ENCODE measurements at regions not wholly inside any gene's neighbourhood (a gene's known extent, or its start where the extent isn't known, plus 50 kb on each side); places are given as distances from the start of the nearest gene placed in this dataset.

DNA sequence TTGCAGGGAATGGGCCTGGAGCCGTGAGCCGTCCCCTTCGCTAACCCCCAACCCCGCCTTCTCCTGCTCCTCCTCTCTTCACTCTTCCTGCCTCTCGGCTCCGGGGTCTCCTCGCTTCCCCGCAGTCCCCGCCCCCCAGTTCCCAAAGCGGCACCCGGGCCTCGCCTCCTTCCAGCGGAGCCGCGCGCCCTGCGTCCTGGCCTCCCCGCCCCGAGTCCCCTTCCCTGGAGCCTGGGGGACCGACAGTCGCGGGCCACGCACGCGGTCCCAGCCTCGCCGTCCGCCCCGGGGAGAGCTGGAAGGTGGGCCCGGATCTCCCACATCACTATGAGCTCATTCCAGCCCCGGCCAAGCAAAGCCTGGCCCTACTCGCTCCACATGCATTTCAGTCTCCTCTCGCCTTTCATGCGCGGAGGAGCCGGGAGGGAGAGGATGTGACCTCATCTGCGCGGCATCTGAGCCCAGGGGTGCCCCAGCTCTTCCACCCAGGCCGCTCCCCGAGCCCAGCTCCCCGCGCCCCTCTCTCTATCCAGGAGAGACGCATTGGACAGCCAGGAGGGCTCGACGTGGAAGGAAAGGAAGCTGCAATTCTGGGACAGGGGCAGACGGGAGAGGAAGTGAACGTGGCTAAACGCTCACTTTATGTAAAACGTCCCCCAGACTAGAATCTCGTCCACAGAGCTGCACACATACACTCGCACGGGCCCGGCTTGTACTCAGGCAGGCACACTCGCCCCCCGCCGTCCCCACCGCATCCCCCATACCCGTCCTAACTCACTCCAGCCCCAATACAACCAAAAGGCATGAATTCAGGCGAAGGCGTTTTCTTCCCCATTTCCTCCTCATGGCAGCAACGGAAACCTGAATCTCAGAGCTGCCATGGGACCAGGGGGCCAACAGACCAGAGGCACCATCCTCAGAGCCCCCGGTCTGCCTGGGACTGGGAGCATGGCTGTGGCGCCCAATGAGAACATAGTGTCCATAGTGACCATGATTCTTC, 108.7 kb upstream of the CCND2 start:
- Histone ChIP-seq H3K4me3 (ENCODE audit: insufficient read depth, low read depth, low read length) (peak overlapping the region; percentile 41), H3K4me2 (ENCODE audit: low read depth, low read length) (peak overlapping the region; percentile 84), H2AK5ac (ENCODE audit: low read depth, low read length) (no peak overlapping the region), H4K8ac (ENCODE audit: low read depth in 2 of 2, low read length in 2 of 2) (peak overlapping the region; percentile 62 to 95), H3K9me1 (ENCODE audit: insufficient read depth, low read length) (no peaks in the 10 kb centered on the region), H2BK20ac (ENCODE audit: low read depth, low read length) (peak overlapping the region; percentile 50), H4K5ac (ENCODE audit: low read depth, low read length) (peak overlapping the region; percentile 94; the same call in 1 of the 2 replicates), H3K14ac (replicated peaks; ENCODE audit: low read depth, low read length) (peak overlapping the region; percentile 86), H3K4me1 (ENCODE audit: control insufficient read depth, insufficient read depth, low read length) (peaks cover 2% of the 10 kb centered on the region; the same call in 1 of the 2 replicates), H4K91ac (ENCODE audit: insufficient read depth, low read depth, low read length) (peak overlapping the region; percentile 89), H3K23ac (ENCODE audit: low read depth, low read length) (peak overlapping the region; percentile 67), H3K4ac (ENCODE audit: low read depth, low read length) (peak overlapping the region; percentile 89), H4K20me1 (ENCODE audit: insufficient read depth, low read length) (no peaks in the 10 kb centered on the region), H3K36me3 (ENCODE audit: control insufficient read depth, insufficient read depth, low read length) (no peaks in the 10 kb centered on the region), H3K9ac (ENCODE audit: low read depth, low read length) (peak overlapping the region; percentile 62), H2BK120ac (ENCODE audit: low read depth, low read length) (peak overlapping the region; percentile 82), H3K27me3 (ENCODE audit: control insufficient read depth, insufficient read depth, low read length) (peaks cover 1% of the 10 kb centered on the region; the same call in 1 of the 2 replicates), H2AK9ac (replicated peaks; ENCODE audit: low read depth, low read length, poor library complexity) (peak overlapping the region; percentile 83), H3K27ac (ENCODE audit: insufficient read depth, low read length) (peak overlapping the region; percentile 78), H3K9me3 (ENCODE audit: control insufficient read depth, insufficient read depth, low read length) (no peaks in the 10 kb centered on the region), H2BK15ac (ENCODE audit: low read depth, low read length) (peak overlapping the region; percentile 56; the same call in 2 of the 3 replicates), H2AFZ (replicated peaks; ENCODE audit: low read length, poor library complexity) (peak overlapping the region; percentile 94), H2BK5ac (ENCODE audit: low read depth, low read length, poor library complexity, severe bottlenecking) (peak overlapping the region; percentile 61), H3K79me1 (ENCODE audit: low read depth in 1 of 2, low read length in 2 of 2) (no peaks in the 10 kb centered on the region), H3K18ac (ENCODE audit: low read depth, low read length) (peak overlapping the region; percentile 93), H3K56ac (ENCODE audit: extremely low read depth, insufficient read depth, low read length) (no peak overlapping the region)
- ChIA-PET CTCF (interaction anchor here (0.6 to 0.8 kb wide), 3 partner anchors 78 to 915 kb away, joined by 3 read pairs; no protein-coding TSS in a partner anchor), POLR2A (ENCODE audit: unreplicated experiment) (interaction anchor here (0.5 to 1.1 kb wide), 9 partner anchors 8 to 950 kb away, joined by 3 to 9 read pairs (median 4); no protein-coding TSS in a partner anchor)
- dilution Hi-C loops (cut with HindIII; ENCODE audit: low sequenced_read_pairs, unreplicated experiment) = no loop called here
- TF ChIP-seq, protein P1, sequence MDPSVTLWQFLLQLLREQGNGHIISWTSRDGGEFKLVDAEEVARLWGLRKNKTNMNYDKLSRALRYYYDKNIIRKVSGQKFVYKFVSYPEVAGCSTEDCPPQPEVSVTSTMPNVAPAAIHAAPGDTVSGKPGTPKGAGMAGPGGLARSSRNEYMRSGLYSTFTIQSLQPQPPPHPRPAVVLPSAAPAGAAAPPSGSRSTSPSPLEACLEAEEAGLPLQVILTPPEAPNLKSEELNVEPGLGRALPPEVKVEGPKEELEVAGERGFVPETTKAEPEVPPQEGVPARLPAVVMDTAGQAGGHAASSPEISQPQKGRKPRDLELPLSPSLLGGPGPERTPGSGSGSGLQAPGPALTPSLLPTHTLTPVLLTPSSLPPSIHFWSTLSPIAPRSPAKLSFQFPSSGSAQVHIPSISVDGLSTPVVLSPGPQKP (IDR thresholded peaks at IDR 0.05; ENCODE audit: borderline replicate concordance, low read depth, low read length) = no peak
- TF ChIP-seq RAD21 (IDR thresholded peaks at IDR 0.05; ENCODE audit: low read length) (no peak), MXI1 (IDR thresholded peaks at IDR 0.05; ENCODE audit: borderline replicate concordance, low read depth, low read length) (0 out of 2 replicates have a peak, but pooled peaks have one; percentile 18), CEBPB (IDR thresholded peaks at IDR 0.05; ENCODE audit: low read depth, low read length) (no peak), POLR2A (IDR thresholded peaks at IDR 0.05; ENCODE audit: low read depth, low read length) (peak; percentile 50; the same call in 1 of the 2 replicates), MAZ (IDR thresholded peaks at IDR 0.05; ENCODE audit: borderline replicate concordance, low read depth, low read length) (peak; percentile 32; the same call in 1 of the 2 replicates)
- peak; percentile 97 for ATAC-seq (ENCODE audit: low read depth)
- intact Hi-C loops (cut with micrococcal nuclease) = loop anchor here (2.0 kb wide), 1 partner anchor 24 kb away; no protein-coding TSS in a partner anchor
- in situ Hi-C loops (cut with MboI; ENCODE audit: low sequenced_read_pairs) = no loop called here
- 16% methylated on average over 11 of the region's 63 CpGs; no CpG with 5 or more reads in 1 of the 2 experiments for WGBS, 2 experiments (ENCODE audit: extremely low coverage in 2 of 2, insufficient read length in 1 of 2)
- no TSS peak for BruUV-seq (replicated peaks)
- DNase-seq = peak; percentile 75

All from IMR-90 (cell line).